HG03159 (cell line): ENCODE measurements at regions not wholly inside any gene's neighbourhood (a gene's known extent, or its start where the extent isn't known, plus 50 kb on each side); places are given as distances from the start of the nearest gene placed in this dataset.
"Not testable (repeated sequence)": the region's sequence is repeated elsewhere in the genome, so short reads cannot be mapped to it uniquely, and the experiment has no call there.

ENCODE experiments used
- ATAC-seq: cut with Tn5 transposase; IDR thresholded peaks from one replicate; pipeline ENCODE4 v1.9.1; 2021; ENCODE audit warnings: mild to moderate bottlenecking, moderate library complexity; ENCODE audit not compliant: unreplicated experiment

DNA sequence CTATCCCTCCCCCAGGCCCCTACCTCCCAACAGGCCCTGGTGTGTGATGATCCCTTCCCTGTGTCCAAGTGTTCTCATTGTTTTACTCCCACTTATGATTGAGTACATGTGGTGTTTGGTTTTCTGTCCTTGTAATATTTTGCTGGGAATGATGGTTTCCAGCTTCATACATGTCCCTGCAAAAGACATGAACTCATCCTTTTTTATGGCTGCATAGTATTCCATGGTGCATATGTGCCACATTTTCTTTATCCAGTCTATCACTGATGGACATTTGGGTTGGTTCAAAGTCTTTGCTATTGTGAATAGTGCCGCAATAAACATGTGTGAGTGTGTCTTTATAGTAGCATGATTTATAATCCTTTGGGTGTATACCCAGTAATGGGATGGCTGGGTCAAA is 151.7 kb downstream of the VSIG4 start:
- not testable (repeated sequence) for ATAC-seq

DNA sequence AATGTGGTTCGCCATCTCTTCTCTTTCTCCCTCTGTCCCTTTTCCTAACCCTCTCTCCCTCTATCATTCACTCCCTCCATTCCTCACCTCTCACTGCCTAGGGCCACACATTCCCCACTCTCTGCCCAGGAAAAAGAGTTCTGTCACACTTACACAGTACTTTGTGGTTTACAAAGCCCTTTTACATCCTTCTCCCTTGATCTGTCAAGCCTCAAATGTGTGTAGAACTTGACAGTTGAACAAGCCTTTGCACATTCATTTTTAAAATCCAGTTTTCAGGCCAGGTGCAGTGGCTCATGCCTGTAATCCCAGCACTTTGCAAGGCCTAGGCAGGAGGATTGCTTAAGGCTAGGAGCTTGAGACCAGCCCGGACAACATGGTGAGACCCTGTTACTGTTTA is 156.3 kb downstream of the VSIG4 start:
- ATAC-seq = no peak

DNA sequence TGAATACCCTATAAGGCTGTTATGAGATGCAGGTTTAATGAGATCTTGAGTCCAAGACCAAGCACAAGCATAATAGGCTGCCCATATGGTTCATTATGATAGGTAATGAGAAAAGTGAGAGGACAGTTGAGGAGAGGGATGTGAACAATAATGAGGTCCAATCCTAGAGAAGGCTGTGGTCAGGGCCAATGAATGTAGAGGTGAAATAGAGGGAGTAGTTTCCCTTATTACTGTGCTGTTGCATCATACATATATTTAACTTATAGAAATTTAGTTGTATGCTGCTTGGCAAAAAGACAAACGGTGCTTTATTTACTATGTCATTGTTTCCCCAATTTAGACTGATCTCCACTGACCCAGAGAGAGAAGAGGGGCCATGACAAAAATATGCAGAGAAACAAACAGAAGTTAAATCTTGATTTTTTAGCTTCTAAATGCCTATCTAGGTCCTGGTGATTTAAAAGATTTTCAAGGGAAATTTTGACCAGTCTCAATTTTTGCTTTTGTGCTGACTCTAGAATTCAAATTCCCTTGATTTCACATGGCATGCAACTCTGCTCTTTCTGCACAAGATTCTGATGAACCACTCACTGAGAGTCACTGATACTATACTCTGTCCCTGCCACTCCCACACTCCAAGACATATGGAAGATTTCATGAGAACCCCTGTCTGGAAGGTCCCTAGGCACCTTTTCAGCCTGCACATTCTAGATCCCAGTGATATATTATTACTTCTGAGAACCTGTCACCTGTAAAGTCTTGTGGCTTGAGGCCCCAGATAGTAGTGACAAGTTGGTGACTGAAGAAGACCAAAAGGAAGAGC is 159.7 kb downstream of the VSIG4 start:
- no peak for ATAC-seq

DNA sequence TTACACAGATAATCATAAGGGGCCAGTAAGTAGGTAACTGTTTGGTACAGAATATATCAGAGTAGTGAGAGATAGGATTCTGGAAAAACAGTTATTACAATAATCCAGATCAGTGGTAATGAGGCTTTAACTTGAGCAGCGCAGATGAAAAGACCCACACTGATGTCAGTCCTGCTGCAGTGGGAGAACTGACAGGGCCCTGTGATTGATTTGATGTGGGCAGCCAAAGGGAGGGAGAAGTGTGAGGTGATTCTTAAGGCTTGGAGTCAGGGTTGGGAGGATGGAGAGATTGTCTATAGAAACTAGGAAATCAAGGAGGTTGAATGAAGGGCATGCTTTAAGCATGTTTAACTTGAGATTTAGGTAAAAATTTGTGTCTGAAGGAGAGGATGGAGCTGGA is 161.4 kb downstream of the VSIG4 start:
- no peak for ATAC-seq

DNA sequence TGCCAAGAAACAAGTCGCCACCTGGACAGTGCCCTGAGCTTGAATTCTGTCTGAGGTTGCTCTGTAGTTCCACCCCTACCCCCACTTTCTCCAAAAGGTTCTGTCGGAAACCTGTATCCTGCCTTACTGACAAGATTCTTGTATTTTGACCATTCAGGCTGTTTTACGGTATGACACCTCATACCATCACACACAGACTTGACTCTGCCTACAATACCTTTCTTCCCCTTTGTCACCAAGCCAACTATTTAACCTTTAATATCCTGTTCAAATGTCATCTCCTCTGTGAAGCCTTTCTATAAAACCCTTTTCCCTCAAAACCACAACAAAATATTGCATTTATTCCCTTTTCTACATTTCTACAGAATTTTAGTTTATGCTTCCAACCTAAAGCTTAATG is 161.9 kb downstream of the VSIG4 start:
- no peak for ATAC-seq

DNA sequence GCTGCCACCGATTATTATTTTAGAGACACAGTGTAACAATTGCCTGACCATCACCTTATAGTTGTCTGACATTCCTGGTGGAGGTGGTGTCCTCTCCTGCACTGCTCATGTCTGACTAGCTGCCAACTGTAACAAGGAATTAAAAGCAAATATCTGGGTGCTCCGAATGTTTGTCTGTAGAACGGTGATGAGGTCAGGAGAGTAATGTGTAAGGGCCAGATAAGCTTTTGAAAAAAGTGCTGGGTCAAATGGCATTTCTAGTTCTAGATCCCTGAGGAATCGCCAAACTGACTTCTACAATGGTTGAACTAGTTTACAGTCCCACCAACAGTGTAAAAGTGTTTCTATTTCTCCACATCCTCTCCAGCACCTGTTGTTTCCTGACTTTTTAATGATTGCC is 164.3 kb downstream of the VSIG4 start:
- not testable (repeated sequence) for ATAC-seq

DNA sequence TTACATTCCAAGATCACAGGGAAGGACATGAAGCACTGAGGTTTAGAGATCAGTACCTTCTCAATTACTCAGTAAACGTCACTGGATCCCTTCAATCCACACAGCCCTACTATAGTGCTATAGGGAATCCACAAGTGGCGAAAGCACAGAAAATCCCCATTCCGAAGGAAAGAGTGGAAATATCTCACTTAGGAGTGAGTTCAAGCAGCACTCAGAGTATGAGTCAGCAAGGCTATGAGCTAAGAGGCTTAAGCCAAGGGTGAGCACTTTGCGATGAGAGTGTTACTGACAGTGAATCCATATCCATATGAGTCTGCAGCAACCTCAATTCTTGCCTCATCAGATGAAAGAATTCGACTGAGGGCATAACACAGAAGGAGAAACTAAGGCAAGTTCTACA is 165.1 kb downstream of the VSIG4 start:
- no peak for ATAC-seq

DNA sequence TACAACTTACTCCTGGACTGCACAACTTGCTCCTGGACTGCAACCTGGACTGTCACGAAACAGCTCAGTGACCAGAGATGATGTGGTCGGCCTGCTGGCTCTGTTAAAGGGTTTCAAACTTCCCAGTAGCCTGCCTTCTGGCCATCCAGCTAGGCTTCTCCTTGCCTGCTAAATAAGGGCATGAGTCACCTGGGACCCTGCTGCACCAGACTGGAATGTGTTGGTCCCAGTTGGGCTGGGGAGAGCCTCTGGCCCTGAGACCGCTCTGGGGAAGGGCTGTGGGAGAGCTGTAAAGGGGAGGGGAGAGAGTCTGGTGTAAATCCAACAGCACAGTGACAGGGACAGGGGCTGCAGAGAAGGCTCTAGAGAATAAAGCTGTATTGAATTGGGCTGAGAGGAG is 165.8 kb downstream of the VSIG4 start:
- ATAC-seq = no peak

DNA sequence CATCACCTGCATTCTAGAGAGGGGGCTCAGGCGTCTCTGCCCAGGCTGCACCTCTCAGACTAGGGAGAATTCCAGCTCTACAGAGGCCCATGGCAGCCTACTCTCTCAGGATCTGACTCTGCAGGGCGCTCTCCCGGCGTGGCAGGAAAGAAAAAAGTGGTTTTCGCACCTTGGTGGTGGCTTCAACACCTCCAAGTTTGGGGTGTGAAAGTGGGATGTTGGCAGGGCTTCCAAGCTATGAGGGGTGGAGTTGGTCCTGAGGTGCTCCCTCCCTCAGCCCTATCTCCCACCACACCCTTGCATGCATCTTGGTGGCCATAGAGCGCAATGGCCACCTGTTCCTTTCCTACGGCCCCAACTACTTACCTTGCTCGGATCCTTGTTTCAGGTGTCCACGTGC is 166.5 kb downstream of the VSIG4 start:
- ATAC-seq = no peak

DNA sequence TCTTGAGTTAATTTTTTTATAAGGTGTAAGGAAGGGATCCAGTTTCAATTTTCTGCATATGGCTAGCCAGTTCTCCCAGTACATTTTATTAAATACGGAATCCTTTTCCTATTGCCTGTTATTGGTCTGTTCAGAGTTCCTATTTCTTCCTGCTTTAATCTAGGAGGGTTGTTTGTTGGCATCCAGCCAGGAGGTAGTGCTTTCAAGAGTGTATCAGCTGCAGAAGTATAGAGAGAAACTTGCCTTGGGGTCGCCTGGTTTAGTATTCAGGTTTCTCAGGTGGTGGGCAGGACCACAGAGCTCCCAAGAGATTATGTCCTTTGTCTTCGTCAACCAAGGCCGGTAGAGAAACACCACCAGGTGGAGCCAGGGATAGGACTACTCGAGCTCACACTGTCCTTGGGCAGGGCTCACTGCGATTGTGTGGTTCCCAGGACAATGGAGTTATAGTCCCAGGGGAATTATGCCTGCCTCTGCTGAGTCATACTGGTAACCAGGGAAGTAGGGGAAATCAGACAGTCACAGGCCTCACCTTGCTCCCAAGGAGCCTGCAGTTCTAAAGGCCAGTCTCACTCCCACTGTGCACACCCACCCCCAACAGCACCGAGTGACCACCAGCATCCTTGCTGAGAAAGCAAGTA is 168.1 kb downstream of the VSIG4 start:
- ATAC-seq = peak; percentile 59

DNA sequence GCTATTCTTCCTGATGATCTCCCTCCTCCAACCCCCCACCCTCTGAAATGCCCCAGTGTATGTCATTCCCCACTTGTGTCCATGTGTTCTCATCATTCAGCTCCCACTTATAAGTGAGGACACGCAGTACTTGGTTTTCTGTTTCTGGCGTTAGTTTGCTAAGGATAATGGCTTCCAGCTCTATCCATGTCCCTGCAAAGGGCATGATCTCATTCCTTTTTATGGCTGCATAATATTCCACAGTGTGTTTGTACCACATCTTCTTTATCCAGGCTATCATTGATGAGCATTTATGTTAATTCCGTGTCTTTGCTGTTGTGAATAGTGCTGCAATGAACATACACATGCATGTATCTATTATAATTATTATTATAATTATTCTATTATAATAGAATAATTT is 169.3 kb downstream of the VSIG4 start:
- ATAC-seq = not testable (repeated sequence)

DNA sequence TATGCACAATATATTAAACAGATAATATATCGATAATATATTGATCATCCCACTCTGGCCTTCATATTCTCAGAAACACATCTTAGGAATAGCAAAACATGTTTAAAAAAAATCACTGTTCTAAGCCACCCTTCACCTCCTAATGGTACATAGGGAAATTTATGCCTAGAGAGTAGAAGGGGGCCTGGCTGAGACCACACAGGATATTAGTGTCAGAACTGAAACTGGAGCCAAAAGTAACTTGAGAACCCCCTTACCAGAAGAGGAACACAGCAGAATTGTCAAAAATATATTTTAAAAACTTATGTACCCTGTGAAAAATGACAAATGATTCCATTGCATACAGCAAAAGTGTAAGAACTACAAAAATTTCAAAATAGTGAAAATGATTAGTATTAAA is 173.1 kb downstream of the VSIG4 start:
- ATAC-seq = no peak

DNA sequence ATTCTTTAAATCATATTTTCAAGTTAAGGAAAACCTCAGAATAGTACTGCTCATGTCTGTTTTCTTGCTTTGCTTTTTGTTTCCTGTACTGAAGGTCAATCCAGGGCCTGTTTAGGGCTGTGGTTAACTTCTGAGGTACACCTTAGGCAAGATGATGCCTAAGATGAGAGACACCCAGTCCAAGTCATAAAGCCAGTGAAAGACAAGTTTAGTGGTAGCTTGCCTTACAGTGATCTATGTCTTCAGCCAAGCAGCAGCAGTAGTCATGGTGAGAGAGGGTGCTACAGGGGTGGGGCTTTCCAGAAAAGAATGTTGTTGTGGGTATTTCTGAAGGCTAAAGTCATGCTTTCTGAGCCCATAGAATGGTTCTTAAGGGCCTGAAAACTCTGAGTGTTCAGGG is 173.7 kb downstream of the VSIG4 start:
- peak; percentile 82 for ATAC-seq

DNA sequence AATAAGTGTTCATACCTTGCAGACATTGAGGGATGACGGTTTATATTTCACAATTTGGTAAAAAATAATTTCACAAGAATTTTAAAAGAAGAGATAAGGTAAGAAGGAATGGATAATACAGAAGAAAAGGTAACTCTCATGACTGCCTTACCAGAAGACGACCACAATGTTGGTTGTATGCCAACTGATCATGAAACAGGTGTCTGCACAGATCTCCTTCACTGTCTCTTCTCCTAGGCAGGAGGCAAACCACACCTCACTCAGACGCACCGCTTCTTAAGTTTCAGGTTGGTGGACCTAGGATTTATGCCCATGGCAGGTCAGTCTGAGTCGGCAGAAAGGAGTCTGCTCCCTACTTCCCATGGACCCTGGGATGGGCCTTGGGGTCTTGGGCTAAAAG is 177.2 kb downstream of the VSIG4 start:
- no peak for ATAC-seq

DNA sequence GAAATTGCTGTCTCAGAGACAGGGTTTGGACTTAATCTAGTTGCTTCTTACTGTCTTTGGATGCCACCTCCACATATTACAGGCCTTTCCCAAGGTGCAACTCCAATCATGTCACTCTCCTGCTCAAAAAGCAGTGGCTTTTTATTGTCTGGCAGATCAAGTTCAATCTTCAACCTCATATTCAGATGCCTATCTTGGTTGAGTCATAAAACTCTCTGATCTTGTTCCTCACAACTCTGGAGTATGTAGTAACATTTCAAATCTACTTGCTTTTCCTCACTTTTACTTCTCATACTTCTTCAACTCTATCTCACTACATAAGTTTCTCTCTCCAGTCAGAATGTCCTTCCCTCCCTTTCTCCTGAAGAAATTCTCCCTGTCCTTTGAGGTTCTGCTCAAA is 180.6 kb downstream of the VSIG4 start:
- no peak for ATAC-seq

DNA sequence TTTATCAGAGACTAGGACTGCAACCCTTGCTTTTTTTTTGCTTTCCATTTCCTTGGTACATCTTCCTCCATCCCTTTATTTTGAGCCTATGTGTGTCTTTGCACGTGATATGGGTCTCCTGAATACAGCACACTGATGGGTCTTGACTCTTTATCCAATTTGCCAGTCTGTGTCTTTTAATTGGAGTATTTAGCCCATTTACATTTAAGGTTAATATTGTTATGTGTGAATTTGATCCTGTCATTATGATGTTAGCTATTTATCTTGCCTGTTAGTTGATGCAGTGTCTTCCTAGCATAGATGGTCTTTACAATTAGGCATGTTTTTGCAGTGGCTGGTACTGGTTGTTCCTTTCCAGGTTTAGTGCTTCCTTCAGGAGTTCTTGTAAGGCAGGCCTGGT is 185.4 kb downstream of the VSIG4 start:
- ATAC-seq = not testable (repeated sequence)

DNA sequence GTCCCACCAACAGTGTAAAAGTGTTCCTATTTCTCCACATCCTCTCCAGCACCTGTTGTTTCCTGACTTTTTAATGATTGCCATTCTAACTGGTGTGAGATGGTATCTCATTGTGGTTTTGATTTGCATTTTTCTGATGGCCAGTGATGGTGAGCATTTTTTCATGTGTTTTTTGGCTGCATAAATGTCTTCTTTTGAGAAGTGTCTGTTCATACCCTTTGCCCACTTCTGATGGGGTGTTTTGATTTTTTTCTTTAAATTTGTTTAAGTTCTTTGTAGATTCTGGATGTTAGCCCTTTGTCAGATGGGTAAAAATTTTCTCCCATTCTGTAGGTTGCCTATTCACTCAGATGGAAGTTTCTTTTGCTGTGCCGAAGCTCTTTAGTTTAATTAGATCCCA is 183.9 kb downstream of the MSN start:
- ATAC-seq = not testable (repeated sequence)

DNA sequence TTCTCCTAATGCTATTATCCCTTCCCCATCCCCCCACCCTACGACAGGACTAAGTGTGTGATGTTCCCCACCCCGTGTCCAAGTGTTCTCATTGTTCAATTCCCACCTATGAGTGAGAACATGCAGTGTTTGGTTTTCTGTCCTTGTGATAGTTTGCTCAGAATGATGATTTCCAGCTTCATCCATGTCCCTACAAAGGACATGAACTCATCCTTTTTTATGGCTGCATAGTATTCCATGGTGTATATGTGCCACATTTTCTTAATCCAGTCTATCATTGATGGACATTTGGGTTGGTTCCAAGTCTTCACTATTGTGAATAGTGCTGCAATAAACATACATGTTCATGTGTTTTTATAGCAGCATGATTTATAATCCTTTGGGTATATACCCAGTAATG is 183.4 kb downstream of the MSN start:
- ATAC-seq = not testable (repeated sequence)

DNA sequence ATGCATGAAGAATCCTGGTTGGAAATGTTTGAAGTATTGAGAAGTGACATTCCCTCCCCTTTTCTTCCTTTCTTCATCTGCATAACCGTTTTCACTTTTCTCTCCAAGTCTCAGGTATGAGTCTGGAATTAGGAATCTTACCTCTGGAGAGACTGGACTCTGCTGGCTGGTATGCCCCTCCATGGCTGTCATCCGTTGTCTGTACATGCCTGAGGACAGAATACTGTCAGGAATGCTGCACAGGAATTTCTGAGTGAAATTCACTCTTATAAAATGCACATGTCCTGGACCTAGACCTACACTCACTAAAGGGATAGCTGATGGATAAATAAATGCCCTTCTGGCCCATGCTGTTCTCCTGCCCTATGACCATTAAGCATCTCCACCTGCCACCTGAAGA is 179.5 kb downstream of the MSN start:
- no peak for ATAC-seq

DNA sequence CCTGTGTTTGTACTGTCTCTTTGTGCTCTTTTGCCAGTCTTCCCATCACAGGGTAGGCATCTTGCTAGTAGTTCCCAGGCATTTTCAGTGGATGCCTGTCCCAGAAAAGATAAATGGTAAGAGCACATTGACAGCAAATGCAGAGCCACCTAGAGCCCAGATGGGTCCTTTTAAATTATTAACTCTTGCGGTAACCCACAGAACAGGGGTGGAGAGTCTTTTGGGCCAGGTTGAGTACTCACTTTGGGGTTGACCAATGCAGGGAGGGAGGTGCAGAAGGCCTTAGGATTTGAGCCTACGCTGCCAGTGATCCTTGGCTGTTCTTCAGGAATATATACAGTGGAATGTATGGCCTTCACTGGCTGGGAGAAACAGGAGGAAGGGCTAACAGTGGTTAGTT is 173.8 kb downstream of the MSN start:
- ATAC-seq = no peak

DNA sequence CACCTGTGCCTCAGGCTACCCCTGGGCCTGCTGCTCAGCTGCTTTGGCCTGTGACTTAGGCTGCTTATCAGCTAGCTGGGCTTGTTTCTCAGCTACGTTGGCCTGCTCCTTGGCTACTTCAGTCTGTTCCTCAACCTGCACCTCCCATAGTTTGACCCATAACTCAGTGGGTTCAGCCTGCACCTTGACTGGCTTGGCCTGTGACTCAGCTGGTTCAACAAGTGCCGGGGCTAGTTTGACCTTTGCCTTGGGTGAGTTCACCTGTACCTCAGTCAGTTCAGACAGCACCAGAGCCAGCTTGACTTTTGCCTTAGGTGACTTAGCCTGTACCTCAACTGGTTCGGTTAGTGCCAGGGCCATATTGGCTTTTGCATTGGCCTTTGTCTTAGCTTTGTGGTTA is 171.2 kb downstream of the MSN start:
- ATAC-seq = no peak

DNA sequence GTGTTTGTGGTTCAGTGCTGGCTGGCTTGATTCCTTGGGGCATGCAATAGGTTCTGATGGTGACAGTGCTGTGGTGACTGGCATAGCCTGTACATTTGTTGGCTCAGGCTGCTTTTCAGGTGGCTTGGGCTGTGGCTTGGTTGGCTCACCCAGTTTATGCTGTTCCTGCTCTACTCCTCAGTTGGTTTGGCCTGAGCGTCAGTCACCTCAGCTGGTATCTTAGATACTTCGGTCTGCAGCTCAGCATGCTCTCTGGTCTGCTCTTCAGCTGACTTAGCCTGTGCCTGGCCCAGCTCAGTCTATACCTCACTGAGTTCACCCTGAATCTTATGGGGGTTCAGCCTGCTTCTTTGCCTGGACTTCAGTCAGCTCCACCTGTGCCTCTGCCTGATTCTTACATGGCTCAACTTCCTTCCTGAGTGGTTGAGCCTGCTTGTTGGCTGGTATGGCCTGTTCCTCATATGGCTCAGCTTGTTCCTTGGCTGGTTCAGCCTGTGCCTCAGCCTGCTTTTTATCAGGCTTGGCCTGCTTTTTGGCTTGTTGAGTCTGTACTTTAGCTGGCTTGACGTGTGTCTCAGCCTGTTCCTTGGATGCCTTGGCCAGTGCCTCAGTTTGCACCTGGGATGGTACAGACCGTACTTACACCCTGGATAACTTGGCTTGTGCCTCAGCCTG is 170.6 kb downstream of the MSN start:
- no peak for ATAC-seq
